NCI-H146 (cell line): ENCODE measurements at regions not wholly inside any gene's neighbourhood (a gene's known extent, or its start where the extent isn't known, plus 50 kb on each side); places are given as distances from the start of the nearest gene placed in this dataset.
"Not testable (repeated sequence)": the region's sequence is repeated elsewhere in the genome, so short reads cannot be mapped to it uniquely, and the experiment has no call there.

Experiments used
- DNase-seq: peaks from one replicate; lab custom pipeline; 2025; lab: John Stamatoyannopoulos, UW

- DNase-seq: no peak
Observed at GRCh38 chr15:96470681-96471310, 140.3 kb downstream of the NR2F2 start.

GRCh38 chr15:96472681-96473080 lies 142.2 kb downstream of the NR2F2 start:
- no peak for DNase-seq

GRCh38 chr15:96473556-96473955 lies 143.1 kb downstream of the NR2F2 start:
- DNase-seq: no peak

GRCh38 chr15:96474231-96474664 lies 143.7 kb downstream of the NR2F2 start:
- DNase-seq: no peak

GRCh38 chr15:96477227-96477626 lies 146.7 kb downstream of the NR2F2 start:
- no peak for DNase-seq

- DNase-seq: not testable (repeated sequence)
Observed at GRCh38 chr15:96484412-96484811, 153.9 kb downstream of the NR2F2 start.

- DNase-seq: no peak
Observed at GRCh38 chr15:96484830-96485229, 154.3 kb downstream of the NR2F2 start.

GRCh38 chr15:96487245-96487644 lies 156.7 kb downstream of the NR2F2 start:
- no peak for DNase-seq

- not testable (repeated sequence) for DNase-seq
Observed at GRCh38 chr15:96491066-96491699, 160.7 kb downstream of the NR2F2 start.

GRCh38 chr15:96491700-96492644 lies 161.5 kb downstream of the NR2F2 start:
- DNase-seq: not testable (repeated sequence)

GRCh38 chr15:96494505-96494904 lies 164.0 kb downstream of the NR2F2 start:
- no peak for DNase-seq

- DNase-seq: no peak
Observed at GRCh38 chr15:96495386-96495785, 164.9 kb downstream of the NR2F2 start.

- no peak for DNase-seq
Observed at GRCh38 chr15:96497951-96498350, 167.5 kb downstream of the NR2F2 start.

GRCh38 chr15:96500508-96500907 lies 170.0 kb downstream of the NR2F2 start:
- no peak for DNase-seq

GRCh38 chr15:96501362-96501761 lies 170.9 kb downstream of the NR2F2 start:
- DNase-seq: no peak

GRCh38 chr15:96502196-96502595 lies 171.7 kb downstream of the NR2F2 start:
- DNase-seq: no peak

- no peak for DNase-seq
Observed at GRCh38 chr15:96503276-96503675, 172.8 kb downstream of the NR2F2 start.

GRCh38 chr15:96504371-96504770 lies 173.9 kb downstream of the NR2F2 start:
- no peak for DNase-seq

GRCh38 chr15:96505014-96505413 lies 174.5 kb downstream of the NR2F2 start:
- DNase-seq: no peak

- no peak for DNase-seq
Observed at GRCh38 chr15:96514607-96515285, 184.2 kb downstream of the NR2F2 start.

GRCh38 chr15:96515371-96515770 lies 184.9 kb downstream of the NR2F2 start:
- no peak for DNase-seq

- DNase-seq: no peak
Observed at GRCh38 chr15:96521386-96521785, 190.9 kb downstream of the NR2F2 start.
